HG02938 (cell line): ENCODE measurements at regions not wholly inside any gene's neighbourhood (a gene's known extent, or its start where the extent isn't known, plus 50 kb on each side); places are given as distances from the start of the nearest gene placed in this dataset.
"Not testable (repeated sequence)": the region's sequence is repeated elsewhere in the genome, so short reads cannot be mapped to it uniquely, and the experiment has no call there.

Experiments used
- ATAC-seq: cut with Tn5 transposase; IDR thresholded peaks from one replicate; pipeline ENCODE4 v1.9.1; 2021; ENCODE audit warnings: mild to moderate bottlenecking, moderate library complexity; ENCODE audit not compliant: unreplicated experiment

- not testable (repeated sequence) for ATAC-seq
These were observed 293.0 kb upstream of the ZNF337 start for GRCh38 chr20:25989686-25990085.

- no peak for ATAC-seq
These were observed 292.5 kb upstream of the ZNF337 start for GRCh38 chr20:25989196-25989595.

GRCh38 chr20:25987928-25988560, 291.4 kb upstream of the ZNF337 start:
- ATAC-seq, result not testable (repeated sequence)

GRCh38 chr20:25987073-25987927, 290.6 kb upstream of the ZNF337 start:
- peak; percentile 87 for ATAC-seq

- ATAC-seq, result no peak
These were observed 288.9 kb upstream of the ZNF337 start for GRCh38 chr20:25985597-25985996.

- ATAC-seq, result no peak
These were observed 288.3 kb upstream of the ZNF337 start for GRCh38 chr20:25984933-25985332.

GRCh38 chr20:25982701-25983100, 286.0 kb upstream of the ZNF337 start:
- ATAC-seq, result not testable (repeated sequence)

- ATAC-seq, result not testable (repeated sequence)
These were observed 282.0 kb upstream of the ZNF337 start for GRCh38 chr20:25978450-25979190.

- not testable (repeated sequence) for ATAC-seq
These were observed 279.2 kb upstream of the ZNF337 start for GRCh38 chr20:25975816-25976215.

GRCh38 chr20:25965203-25965602, 268.6 kb upstream of the ZNF337 start:
- not testable (repeated sequence) for ATAC-seq

GRCh38 chr20:25953876-25954275, 257.2 kb upstream of the ZNF337 start:
- ATAC-seq, result not testable (repeated sequence)

GRCh38 chr20:25935230-25935629, 238.6 kb upstream of the ZNF337 start:
- ATAC-seq, result not testable (repeated sequence)

GRCh38 chr20:25932806-25933205, 236.2 kb upstream of the ZNF337 start:
- not testable (repeated sequence) for ATAC-seq

- not testable (repeated sequence) for ATAC-seq
These were observed 235.5 kb upstream of the ZNF337 start for GRCh38 chr20:25932170-25932569.

- not testable (repeated sequence) for ATAC-seq
These were observed 205.7 kb upstream of the ZNF337 start for GRCh38 chr20:25902321-25902720.

GRCh38 chr20:25898663-25899062, 202.0 kb upstream of the ZNF337 start:
- not testable (repeated sequence) for ATAC-seq

GRCh38 chr20:25879096-25879495, 182.4 kb upstream of the ZNF337 start:
- ATAC-seq, result not testable (repeated sequence)

GRCh38 chr20:25868650-25868979, 172.0 kb upstream of the ZNF337 start:
- not testable (repeated sequence) for ATAC-seq

GRCh38 chr20:25867776-25868649, 171.4 kb upstream of the ZNF337 start:
- ATAC-seq, result peak; percentile 63

- not testable (repeated sequence) for ATAC-seq
These were observed 170.5 kb upstream of the ZNF337 start for GRCh38 chr20:25867015-25867775.
